SHP77 treated with DMSO at 0.1 percent for 48 hours (cell line): ENCODE measurements at regions not wholly inside any gene's neighbourhood (a gene's known extent, or its start where the extent isn't known, plus 50 kb on each side); places are given as distances from the start of the nearest gene placed in this dataset.

Source experiments
- DNase-seq: peaks from one replicate; lab custom pipeline; 2025; lab: John Stamatoyannopoulos, UW

DNA sequence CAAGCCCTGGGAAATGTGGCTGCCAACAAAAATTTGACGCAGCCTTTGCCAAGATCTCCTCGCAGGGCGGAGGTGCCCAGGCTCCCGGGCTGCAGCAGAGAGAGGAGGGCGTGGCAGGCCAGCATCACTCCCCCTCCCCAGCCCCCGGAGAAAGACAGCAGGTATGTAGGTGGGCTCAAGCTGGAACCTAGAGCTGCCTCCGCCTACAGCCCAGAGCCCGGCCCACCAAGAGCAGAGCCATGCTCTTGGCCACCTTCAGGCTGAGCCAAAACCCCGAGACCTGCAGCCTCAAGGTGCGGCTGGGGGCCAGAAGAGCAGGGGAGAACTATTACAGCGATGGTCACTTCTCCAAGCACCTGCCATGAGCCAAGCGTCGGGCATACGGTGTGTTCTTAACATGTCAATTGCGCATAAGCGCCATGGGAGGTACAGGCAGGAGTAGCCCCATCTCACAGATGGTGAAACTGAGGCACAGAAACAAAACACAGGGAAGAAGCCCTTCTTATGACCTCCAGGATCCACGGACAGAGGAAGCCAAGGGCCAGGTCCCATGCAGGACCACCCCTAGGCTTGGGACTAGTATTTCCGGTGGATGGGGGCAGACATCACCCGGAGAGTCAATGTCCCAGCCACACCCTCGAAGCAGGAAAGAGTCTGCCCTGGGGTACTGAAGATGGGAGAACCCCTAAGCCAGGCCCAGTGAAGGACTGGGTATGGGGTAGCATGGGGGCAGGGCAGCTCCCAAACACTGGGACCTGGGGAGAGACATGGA lies 109.0 kb downstream of the NCOR2 start:
- DNase-seq, result no peak

DNA sequence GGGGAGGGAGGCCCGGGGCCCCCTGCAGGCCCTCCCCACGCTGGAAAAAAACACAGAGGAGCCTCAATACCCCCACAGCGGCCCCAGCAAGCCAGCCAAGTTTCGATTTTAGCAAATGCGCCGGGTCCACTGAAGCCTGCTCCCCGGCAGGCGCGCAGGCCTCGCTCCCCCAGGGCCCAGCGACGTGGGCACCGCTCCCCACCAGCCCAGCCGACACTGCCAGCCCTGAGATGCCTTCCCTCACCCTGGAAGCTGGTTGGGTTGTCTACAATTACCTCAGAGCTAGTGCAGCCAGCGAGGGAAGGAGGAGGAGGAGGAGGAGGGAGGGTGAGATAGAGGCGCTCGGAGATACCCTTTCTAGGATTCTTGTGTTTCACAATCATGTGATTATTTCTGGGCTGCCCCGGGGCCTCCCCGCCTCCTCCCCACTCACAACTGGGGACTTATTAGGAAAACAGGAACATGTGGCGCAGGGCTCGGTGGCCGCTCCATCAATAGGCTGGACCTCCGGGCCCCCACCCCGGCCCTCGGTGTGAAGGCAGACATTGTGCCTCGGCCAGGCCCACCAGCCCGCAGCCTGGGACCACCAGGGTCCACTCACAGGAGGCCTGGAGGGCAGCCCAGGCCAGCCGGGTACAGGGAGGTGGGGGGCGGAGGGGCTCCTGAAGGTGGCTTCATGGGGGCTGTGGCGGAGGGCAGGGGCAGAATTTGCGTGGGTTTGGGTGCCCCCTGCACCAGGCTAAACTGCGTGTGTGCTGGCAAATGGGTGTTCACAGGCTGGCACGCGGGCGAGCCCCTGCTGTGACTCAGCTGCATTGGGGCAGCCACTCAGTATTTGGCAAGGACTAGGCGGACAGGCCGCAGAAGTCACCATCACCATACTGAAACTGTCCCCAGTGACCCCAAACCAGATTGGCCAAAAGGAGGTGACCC lies 109.9 kb downstream of the NCOR2 start:
- no peak for DNase-seq

DNA sequence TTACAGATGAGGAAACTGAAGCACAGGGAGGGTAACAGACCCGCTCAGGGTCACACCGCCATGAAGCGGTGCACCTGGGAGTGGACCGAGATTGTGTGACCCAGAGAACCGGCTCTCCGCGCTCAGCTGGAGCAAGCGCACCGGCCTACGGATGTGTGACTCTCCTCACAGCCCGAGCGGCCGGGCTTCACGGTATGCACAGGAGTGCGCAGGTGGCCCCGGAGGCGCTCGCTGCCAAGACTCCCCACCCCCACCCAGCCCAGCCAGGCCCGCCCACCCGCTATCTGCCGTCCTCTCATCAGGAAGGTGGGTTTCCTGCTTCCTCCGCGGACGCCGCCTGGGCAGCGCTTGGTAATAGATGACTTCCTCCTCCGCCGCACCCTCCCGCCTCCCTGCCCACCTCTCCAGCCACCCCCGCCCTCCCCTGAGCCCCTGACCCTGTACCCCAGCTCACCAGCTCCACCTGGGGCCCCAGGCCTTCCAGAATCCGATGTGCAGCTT lies 110.7 kb downstream of the NCOR2 start:
- no peak for DNase-seq

DNA sequence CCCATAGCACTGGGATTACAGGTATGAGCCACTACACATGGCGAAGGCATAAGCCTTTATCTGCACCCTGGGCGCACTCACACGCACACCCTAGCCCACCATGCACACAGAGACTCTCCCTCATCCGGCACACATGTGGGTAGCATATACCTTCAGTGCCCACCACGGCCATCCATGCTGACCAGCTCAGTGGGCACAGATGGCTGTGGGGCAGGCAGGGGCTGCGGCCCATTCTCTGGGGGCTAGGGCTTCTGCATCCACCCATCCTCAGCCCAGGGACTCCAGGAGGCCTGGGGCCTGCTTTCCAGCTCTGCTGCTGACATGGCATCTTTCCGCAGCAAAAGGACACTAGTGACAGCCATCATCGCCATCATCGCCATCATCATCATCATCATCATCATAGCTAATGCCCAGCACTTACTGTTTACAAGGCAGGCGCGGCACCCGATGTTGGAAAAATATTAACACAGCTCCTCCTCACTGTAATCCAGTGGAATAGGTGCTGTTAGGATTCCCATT lies 111.2 kb downstream of the NCOR2 start:
- no peak for DNase-seq

DNA sequence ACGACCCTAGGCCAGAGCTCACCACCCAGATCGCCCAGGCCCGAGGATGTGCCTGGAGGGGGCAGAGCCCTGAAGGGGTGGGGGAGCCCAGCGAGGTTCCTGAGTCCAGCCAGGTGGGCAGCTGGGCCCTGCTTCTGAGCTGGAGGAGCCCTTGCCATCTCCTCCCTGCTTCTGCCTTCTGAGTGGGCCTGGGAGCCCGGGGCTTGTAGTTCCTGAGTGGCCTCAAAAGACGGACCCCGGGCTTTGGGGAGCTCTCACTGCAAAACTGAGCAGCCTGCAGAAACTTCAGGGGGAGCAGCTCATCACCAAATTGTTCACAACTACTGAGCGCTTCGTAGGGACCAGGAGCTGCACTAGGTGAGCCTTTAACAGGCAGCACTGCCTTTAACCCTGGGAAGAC lies 112.1 kb downstream of the NCOR2 start:
- no peak for DNase-seq

DNA sequence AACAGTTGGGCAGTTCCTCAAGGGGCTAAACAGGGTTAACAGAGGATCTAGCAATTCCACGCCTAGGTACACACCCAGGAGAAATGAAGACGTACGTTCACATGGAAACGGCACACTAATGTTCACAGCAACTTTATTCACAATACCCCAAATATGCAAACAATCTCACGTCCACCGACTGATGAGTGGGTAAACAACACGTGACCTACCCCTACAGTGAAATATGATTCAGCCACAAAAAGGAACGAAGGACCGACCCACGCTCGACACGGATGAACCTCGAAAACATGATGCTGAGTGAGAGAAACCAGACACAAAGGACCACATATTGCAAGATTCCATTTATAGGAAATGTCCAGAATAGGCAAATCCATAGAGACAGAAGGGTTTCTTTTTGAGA lies 112.7 kb downstream of the NCOR2 start:
- DNase-seq, result no peak

DNA sequence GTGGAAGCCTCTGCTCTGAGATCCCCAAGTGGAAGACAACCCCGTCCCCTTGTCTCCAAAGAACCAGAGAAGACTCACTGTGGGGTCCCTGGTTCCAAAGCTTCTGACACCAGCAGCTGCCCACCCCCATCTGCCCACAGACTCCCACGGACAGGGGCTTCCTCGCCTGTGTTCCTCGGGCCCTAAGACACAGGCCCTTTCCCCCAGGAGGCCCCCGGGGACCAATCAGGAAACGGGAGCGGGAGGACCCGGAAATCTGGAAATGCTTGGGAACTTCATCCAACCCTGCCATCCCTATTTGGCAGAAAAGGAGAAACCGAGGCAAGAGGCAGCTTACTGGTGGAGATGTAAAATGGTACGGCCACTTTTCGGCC lies 113.1 kb downstream of the NCOR2 start:
- DNase-seq, result no peak

DNA sequence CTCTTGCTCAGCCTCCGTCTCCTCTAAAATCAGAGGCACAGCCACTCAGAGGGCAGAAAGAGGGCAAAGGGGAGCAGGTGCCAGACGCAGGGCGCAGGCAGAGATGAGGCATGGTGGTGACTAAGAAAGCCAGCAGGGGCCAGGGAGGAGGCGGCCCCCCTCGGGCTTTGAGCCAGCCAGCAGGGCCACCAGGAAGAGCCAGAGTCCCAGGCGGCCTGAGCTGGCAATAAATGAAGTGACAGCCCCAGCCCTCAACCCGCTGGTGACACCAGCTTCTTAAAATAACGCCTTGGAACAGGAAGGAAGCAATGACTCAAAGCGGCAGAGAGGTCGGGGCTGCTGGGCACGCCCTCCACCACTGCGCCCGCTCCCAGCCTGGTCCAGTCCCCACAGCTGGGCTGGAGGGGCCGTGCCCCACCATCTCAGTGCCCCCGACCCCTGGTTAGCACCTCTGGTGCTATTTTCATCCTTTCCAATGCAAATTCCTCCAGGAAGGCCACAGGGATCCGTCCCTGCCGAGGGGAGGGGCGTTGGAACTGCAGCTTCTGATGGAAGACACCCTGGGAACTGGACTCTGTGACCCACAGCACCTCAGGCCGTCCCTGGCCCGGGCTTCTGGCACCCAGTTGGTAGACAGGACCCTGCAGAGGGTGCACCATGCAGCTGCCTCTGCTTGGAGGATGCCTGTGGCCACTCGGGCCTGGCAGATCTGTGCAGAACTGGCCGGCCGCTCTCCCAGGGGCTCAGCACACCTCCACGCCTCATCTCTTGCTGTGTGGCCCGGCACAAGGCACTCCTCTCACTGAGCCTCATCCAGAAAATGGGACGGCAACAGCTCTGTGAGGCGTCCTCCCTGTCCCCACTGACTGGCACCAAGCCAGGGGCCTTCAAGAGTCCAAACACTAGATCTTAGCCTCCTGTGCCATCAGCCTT lies 113.7 kb downstream of the NCOR2 start:
- DNase-seq, result no peak

DNA sequence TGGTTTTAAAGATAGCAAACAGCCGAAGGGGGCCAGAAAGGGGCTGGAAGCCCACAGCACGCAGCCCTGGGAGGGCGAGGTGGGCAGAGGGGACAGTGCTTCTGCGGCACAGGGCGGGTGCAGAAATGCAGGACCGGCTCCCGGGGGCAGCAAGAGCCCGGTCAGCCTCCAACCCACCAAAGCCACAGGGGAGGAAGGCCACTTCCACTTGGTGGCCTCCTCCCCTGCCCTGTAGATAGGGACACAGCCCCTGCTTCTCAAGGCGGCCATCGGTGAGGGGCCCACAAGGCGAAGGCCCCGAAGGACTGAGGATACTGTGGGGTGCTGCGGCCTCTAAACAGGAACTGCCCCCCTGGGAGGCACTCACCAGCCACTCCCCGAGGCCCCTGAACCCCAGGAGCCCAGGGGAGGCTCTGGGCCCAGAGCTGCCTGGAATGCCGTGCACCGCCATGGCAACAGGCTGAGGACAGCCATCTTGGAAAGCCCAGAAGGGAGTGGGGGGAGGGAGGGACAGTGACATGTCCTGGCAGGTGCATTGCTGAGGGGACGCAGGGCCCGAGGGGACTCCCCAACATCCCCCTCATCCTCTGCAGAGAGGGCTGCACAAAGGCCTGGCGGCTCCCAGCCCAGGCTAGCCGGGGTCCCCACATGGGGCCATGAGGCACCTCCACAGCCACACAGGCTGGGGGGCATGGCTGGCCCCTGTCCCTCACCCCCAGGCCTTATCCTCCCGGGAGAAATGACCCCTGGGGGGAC lies 114.7 kb downstream of the NCOR2 start:
- DNase-seq, result no peak

DNA sequence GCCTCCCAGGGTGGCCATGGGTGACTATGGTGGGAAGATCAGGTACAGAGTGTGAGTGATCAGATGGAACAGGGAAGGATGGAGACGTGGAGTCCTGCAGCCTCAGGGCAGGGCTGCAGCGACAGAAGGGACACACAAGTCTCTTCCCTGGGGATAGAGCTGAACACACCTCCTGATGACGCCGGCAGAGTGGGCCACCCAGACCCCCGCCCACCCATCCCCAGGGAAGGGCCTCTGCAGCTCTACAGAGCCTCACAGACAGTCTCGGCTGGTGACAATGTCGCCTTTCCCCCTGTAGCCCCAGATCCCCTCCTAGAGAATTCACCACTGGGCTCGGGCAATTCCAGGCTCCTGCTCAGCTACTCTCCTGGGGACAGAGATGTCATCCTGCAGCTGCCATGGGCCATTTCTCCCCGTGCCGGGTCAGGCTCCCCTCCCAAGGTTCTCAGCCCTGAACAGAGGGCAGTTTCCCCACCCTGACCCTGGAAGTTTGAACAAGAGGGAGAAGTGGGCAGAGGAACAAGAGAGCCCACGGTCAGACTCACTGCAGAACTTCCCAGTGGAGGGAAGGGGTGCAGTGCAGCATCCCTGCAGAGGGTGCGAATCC lies 115.7 kb downstream of the NCOR2 start:
- DNase-seq, result no peak

DNA sequence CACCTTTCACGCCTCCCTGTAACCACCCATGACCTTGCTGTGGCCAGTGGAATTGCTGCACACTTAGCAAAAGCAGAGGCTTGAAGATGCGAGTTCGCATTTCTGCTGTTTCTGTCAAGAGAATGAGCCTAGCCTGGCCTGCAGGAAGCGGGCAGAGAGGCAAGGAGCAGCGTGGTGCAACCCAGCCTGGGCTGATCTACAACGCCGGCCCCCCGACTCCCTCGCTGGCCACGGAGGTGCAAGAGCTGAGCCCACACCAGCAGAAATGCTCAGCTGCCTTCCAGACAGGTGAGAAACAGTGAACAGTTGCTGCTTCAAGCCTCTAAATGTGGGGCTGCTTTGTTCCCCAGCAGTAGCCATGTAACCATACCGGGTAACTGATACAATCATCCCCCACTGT lies 116.4 kb downstream of the NCOR2 start:
- DNase-seq, result no peak

DNA sequence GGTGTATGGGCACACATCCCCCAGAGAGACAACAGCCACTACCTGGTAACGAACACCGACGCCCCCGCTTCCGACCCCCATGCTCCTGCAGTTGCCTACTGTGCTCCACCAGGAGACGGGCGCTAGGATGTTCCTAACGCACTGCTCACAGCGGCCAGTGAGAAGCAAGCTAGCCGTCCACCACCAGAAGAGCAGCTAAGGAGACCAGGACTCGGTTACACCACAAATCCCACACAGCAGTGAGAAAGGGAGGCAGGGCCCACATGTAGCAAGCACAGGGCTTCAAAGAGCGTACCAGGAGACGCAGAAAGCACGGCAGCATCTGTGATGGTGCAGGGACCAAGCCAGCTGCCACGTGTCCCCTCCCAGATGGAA lies 117.0 kb downstream of the NCOR2 start:
- no peak for DNase-seq

DNA sequence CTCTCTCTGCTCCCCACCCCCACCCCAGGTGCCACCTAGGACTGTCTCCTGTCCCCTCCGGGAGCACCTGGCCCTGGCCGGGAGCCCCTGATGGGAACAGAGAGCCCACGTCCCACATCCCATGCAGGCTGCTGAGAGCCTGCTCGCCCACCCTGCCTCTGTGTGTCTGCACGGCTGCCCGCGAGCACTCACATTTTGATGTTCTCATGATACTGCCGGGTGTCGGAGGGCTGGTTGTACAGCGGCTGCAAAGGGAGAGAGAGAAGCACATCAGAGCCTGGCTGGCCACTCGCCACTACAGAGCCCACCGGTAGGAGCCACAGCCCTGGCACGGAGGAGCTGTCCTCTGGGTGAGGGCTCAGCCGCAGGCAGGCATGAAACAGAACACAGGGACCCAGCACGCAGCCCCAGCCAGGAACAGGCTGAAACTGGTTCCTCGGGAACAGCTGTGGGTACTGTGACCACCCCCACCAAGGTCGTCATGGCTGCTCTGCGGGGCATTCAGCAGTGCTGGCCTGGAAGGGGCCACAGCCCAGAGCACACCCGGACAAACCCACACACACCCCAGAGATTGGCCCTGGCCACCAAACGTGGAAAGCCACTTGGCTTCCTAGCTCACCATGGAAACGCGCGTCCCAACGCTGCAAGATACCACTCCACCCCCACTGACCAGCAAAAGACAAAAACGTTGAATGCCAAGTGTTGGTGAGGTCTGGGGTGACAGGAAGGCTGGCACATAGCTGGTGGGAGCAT lies 117.6 kb downstream of the NCOR2 start:
- DNase-seq, result no peak

DNA sequence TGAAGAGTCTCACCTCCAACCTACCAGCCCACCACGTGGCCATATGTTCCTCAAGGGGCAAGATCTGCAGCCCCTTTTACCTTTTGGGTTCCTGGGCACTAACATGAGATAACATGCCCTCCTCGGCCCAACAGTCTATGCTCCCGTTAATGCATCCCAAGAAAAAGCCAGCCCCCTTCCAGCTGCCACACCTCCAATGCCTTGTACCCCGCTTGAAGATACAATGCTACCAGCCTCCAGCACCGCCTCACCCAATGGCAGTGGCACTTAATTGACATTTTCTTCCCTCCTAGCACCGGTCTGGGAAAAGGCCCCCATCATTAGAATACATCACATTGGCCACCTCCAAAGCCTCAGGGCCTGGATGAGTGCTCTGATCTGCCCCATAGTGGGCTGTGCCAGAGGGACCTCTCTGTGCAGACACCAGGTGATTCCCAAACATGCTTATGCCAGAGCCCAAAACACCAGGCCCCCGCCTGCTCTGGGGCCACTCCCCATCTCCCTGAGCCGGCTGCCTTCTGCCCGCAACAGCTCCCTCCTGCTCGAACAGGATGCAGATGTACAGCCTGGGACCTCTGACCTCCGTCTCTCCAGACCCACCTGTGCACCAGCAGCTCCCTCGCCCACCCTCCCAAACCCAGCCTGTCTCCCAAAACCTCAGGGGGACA lies 118.3 kb downstream of the NCOR2 start:
- no peak for DNase-seq

DNA sequence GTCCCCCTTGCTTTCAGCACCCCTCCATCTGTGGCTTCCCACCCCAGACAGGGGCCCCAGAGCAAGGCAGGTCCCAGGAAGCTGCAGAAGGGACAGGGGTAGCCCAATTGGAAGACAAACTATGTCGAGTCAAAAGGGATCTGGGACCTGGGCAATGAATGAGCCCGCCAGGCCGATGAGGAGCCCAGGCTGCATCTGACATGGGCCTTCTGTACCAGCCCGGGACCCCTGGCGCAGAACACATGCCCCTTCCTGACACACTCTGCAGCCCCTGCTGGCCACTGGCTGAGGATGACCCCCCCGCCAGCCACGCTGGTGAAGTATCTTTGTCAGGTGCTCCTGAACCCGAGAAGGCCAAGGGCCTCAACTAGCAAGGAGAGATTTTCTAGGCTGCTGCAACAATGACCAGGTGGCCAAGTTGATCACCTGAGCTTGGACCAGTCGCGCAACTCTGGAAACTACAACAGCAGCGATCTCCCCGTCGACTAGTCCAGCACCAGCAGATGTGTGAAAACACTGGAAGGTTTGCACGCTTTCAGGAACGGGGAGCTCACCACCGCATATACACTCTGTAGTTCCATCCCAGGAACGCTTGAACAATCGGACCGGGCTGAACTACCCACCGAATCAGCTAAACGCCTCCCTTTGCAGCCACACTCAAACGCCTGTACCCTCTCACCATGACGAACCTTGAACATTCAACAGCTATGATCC lies 119.0 kb downstream of the NCOR2 start:
- DNase-seq, result no peak

DNA sequence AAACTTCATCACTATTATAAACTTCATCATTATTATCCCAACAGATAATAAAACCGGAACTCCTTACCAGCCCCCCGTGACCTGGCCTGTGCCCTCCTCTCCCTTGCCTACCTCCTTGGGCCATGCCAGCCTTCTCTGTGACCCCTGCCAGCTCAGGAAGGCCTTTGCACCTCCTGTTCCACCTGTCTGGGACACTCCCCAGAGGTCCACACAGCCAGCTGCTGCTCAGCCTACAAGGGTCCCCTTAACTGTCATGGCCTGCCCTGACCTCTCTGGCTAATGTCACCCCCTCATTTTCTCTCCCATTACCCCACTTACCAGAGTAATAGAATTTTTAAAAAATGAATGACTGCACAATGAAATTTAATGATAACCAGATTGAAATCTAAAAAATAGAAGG lies 121.0 kb downstream of the NCOR2 start:
- DNase-seq, result no peak

DNA sequence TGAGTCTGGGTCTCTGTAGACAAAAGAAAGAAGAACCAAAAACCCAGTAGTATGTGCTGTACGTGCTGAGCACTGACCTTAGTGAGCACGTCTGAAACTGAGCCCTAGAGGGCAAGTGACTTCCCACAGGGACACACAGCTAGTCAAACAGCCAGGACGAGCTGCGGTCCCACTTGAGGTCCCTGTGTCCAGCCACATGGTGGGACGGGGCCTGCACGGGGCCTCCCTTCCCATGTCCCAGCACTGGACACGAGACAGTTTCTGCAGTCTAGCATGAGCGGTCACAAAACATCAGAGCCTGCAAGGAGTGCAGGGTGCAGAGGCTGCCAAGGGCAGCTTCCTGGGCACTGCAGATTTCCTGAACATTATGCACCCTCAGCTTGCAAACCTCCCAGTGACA lies 121.6 kb downstream of the NCOR2 start:
- DNase-seq, result no peak

DNA sequence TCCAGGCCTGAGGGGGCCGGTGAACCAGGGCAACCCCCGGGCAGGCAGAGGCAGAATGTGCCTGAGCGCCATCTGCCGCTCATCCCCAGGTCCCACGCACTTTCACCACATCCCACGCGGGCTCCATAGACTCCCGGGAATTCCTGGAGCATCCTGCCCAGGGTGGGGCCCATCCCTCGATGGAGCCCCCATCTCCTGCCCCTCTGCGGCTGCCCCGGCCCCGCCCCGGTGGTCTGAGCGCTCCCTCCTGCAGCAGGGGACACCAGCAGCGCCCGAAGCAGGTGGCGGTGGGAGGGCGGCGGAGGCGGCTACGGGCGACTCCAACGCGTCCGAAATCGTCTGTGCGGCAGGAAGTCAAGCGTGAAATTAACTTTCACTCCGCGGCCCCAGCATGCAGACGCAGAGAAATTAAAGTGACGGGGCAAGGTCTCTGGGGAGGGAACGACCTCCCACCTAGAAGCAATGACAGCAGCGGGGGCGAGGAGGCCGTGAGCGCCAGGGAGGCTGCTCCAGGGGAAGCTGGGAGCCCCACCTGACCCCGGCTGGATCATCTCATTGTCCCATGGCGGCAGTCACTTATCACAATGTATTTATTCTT lies 122.2 kb downstream of the NCOR2 start:
- DNase-seq, result no peak
